ENCODE measurements at regions not wholly inside any gene's neighbourhood (a gene's known extent, or its start where the extent isn't known, plus 50 kb on each side); places are given as distances from the start of the nearest gene placed in this dataset.

DNA sequence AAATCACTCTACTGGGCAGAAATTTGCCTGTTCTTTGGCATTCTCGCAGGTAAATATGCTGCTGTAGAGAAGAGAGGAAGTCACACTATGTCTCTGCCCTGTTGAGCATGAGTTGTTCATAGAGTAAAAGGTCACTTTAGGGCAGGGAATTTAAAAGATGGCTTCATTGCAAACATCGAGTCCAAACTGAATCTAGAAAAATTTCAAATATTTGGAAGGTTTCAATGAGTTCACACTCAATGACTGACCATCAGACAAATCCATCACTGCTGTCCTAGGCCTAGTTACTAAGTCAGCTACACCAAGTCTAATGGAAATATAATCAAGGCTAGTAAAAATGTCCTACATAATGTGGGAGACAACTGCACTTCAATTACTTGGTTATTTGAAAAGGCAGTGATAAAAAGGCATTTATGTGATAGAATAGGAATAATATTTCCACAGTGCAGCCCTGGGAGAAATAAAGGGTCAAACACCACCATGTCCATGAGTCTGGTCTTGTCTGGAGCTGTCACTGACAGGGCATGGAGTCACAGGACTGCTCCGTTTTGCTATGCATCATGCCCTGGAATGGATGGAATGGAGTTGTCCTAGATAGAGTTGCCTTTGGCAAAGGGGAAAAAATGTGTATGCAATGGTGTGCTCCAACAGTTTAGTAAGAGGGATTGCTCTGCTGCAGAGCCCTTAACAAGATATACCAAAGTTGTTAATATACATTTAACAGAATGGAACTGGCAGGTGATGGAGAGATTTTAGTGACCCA is 218.5 kb upstream of the DAPK1 start:
- no peak for DNase-seq (ENCODE audit: low read depth)

DNA sequence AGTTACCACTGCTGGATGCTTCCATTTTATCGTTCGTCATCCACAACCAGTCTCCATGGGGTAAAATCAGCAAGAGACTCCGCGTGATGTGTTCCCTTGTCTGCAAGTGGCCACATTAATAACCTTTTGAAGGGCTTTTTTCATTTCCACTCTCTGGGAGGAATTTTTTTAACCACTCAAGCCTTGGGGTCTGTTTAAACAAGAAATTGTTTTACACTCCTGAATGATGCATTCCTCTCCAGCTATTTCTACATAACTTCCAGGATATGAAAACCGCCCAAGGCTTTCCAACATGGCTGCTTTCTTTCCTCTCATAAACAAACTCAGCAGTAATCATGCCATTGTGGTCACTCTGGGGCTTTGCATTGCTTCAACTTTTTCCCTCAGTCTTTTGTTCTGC is 217.2 kb upstream of the DAPK1 start:
- peak; percentile 97 for DNase-seq (ENCODE audit: low read depth)

DNA sequence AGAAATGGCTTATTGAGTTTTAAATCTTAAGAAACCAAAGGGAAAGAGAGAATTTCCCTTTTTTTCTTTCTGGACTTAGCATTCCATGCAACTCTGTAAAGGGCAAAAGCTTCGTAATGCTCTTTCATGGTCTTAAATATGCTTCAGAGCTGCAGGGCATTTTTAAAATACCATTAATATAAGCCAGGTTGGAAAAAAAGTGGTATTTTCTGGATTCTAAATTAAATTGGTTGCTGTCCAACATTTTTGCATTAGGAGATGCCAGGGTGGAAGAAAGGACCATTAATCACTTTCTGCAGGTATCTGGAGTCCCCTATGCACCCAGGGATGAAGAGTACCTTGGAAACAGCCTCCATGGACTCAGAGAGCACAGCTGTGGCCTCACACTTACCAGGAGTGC is 215.1 kb upstream of the DAPK1 start:
- no peak for DNase-seq (ENCODE audit: low read depth)

DNA sequence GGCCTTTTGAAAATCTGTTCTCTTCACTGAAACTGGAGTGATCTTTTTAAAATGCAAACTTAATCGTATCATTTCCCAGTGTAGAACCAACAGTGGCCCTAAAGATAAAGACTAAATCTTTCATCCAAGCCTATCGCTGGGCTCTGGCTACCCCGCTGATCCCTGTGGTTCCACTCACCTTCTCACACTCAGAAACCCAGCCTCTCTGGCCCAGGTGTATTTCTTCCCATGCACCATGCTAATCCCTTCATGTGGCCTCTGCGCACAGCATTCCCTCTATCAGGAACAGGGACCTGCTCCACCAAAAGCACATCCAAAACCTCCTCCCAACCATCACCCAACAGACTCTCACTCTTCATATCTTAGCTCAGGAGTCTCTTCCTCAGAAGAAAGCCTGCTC is 214.1 kb upstream of the DAPK1 start:
- no peak for DNase-seq (ENCODE audit: low read depth)

DNA sequence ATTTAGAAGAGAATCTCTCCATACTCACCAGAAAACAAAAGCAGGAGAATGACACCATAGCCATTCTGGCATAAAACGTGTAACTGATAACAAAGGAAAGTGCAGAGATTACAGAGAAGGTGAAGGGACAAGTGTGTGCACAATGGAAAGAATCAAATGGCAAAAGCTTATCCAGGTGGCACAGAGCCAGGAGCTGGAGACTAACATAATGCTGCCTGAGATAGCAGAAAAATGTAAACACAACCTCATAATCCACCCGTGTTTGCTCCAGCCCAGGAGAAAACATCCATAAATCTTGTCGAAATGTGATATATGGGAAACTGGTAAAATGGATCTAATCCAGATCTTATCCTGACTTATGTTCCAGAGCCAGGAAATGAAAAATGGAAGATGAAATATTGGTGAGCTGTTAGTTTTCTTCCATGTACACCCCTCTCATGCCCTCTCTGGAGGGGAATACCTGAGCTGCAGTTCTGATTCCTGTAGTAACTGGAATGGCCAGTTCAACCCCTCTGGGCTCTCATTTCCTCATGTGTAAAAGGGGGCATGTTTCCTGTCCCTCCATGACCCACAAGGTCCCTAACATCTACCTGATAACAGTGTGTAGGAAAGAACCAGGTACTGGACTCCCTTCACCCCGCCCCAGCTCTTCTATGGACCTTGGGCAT is 212.3 kb upstream of the DAPK1 start:
- DNase-seq (ENCODE audit: low read depth), result no peak

DNA sequence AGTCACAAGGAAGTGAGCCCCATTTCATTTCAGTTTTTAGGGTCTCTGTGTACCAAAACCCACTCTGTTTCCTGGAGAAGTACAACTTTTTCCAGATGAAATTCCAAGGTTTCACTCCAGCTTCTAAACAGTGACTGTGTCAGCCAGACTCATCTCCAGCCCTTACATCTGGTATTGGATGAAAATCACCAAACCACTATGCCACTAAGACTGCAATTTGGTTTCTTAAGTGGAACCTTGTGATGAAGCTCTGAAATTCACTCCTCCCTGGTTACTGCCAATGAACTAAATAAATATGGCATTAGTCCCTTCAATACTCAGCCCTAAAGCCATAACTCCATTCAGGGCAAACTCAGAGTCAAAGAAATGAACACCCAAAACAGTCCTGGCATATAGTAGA is 211.2 kb upstream of the DAPK1 start:
- no peak for DNase-seq (ENCODE audit: low read depth)

DNA sequence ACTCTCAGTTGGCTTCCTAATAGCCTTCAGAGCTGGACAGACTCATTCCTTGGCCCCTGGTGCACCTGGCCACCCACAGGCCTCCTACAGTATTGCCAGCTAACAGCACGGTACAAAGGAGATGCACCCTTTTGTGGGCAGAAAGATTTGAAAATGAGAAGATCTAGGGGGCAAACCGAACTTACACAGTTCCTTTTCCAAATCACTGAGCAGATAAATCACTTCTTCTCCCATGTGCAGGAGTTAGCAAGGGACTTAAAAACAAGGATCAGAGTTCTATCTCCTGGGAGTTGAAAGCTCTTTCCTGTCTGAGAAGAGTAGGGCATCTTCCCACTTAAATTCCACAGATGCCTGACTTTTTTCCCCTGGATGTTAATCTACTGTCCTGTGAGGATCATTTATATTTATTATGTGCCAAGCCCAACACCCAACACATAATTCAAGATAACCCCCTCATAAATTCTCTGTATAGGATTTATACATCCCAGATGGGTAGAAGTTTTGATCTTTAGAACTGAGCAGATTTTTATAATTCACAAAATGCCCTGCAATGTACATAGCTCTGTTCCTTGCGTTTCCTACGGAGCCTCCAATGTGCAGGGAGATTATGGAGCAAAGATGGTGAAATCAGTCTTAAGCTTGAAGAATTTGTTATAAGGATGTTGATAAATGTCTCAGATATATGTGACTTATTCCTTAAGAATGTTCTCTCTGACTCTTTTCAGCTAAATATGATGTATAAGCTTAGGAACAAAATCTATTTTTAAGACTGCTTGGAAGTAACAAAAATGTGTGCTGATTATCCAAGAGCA is 207.2 kb upstream of the DAPK1 start:
- DNase-seq (ENCODE audit: low read depth), result no peak

DNA sequence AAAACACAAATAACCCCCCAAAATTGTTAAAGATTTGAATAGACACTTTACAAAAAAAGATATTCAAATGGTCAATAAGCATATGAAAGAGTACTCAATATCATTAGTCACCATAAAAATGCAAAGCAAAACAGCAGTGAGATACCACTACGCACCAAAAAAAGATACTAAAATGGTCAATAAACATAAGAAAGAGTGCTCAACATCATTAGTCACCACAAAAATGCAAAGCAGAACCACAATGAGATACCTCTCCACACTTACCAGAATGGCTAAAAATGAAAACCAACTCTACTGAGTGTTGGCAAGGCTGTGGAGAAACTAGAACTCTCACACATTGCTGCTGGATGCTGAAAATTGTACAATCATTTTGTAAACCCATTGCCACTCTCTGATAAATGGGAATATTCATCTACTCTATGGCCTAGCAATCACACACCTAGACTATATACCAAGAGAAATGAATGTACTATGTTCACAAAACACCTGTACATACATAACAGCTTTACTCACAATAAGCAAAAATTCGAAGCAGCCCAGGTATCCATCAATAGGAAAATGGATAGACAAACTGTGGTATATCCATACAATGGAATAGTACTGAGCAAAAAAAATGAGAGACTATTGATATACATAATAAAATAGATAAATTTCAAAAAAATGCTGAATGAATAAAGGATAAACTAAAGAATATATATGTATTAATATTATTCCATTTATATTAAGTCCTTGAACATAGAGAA is 205.0 kb upstream of the DAPK1 start:
- no peak for DNase-seq (ENCODE audit: low read depth)

DNA sequence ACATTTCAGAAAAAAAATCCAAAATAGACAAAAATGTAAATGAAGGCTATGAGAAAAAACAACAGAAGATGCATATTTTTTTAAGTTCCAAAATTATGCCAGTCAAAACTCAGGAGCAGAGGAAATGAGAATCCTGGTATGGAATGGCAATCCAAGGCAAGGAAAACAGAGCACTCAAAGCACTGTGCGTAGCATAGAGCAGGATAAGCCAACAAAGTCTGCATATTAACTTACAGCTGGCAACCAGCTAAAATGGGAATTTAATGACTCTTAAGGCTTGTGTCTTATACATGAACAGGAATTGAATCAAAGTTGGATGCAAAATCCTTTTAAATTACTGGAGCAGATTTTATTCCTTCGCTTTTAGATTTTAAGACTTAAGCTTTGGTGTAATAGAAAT is 203.5 kb upstream of the DAPK1 start:
- no peak for DNase-seq (ENCODE audit: low read depth)

DNA sequence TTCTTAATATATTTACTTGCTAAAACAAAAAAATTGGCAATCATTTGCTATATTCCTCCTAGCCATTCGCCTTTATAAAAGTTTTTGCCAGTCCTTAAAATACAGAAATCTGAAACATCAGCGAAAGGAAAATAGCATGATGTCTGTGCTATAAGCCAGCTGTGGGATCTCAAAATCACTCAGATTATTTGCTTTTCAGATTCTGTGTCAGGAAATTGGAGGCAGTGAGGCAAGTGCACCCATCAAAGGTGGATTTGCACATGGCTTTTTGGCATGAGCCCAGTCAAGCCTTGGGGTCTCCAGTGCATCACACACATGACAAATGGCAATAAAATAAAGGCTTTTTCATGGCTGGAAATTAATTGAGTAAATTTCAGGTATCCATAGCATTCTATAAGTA is 196.8 kb upstream of the DAPK1 start:
- DNase-seq (ENCODE audit: low read depth), result no peak

DNA sequence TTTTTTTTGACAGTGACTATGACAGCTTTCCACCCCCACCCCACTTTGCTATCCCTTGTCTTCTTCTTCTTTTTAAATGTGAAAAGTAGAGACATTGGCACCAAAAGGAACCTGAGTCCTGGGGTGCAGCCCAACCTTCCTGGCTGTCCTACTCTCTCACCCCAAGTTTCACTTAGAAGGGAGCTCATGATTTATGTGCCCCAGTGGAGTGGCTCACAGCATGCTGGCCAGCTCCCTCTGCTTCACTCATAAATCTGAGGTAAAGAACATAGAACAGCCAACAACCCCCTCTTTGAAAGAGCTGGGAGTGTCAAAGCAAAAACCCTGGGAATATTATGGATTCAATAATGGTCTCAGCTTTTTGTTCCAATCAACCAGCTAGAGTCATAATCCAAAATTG is 196.3 kb upstream of the DAPK1 start:
- no peak for DNase-seq (ENCODE audit: low read depth)

DNA sequence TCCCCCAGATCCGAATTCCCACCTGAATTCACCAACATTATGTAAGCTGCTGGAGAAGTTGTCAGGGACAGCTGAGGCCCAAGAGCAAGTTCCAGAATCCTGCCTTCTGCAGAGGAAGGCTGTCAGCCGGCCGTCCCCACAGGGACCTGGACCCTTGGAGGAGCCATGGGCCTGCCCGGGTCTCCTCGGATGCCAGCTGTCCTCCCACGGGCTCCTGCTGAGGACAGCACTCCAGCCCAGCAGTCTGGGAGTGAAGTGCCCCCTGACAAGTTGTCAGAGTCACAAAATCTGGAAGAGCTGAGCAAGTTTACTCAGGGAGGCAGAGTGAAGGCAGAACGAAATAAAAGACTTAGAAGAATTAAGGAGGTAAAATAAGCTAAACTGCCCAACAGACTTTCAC is 192.5 kb upstream of the DAPK1 start:
- DNase-seq (ENCODE audit: low read depth), result no peak

DNA sequence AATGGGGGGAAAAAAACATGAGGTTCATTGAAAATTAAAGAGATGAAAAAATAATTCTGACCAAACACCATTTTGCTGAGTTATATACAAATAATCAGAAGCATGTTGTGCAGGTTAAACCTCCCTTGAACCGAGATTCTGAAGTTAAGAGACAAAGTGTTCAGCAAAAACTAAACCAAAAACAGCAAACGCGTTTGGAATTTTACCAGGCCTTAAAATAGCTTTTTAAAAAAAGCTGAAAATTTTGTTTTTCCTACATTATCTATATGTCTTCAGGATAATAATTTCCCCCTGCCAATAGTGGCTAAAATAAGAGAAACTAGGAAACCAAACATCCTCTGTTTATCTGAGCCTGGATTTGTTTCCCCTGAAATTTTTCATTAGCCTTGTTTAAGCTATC is 191.7 kb upstream of the DAPK1 start:
- no peak for DNase-seq (ENCODE audit: low read depth)

DNA sequence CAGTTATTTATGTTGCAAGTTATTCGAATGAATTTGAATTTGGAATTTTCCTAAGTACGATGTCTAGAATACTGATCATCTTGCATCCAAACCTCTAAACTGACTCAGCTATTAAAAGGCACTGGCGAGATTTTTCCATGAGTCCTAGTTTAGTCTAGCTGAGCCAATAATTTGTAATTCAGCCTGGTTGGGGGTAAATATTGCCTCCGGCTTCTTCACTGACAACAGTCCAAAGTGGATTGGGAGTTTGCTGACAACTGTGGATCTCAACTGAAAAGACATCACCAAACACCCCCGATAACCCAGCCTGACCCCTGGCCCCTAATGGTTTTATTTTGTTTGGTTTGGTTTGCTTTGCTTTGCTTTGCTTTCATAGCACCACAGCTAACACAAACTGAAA is 189.8 kb upstream of the DAPK1 start:
- no peak for DNase-seq (ENCODE audit: low read depth)

DNA sequence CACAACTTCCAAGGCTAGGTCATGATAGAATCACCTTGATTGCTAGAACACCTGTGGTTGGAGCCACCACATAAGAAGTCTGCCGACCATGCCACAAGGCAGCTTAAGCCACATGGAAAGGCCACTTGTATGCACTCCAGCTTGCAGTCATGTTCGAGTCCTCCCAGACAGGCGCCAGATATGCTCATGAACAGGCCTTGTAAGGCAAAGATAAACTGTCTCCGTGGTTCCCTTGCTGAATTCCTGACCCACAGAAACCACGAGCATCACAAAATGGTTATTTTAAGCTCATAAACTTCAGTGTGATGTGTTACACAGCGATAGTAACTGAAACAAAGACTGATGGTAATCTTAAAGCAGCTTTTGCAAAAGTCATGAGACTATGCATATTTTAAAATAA is 188.4 kb upstream of the DAPK1 start:
- DNase-seq (ENCODE audit: low read depth), result no peak

DNA sequence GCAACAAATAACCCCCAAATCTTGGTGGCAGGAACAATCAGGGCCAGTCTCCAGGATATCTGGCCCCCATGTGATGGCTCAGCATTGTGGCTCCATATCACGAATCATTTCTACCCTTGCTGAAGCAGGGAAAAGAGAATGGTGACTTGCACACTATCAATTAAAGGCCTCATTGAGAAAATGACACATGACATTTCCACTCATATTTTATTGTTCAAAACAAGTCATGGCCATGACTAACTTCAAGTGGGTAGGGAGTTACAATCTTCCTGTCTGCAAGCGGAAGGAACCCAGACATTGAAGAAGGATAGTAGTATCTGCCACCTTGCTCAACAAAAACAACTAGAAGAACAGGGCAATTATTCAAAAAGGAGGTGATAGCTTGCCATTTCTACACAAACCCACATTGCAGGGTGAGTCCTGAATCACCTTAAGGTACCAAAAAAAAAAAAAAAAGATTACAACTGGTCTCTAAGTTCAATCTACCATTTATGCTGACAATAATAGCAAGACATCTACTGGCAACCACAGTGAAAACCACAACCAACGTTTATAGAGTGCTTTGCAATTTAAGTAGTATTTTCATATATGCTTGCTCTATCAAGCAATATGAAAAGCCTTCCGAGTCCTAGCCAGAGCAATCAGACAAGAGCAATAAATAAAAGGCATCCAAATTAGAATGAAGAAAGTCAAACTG is 186.7 kb upstream of the DAPK1 start:
- no peak for DNase-seq (ENCODE audit: low read depth)

DNA sequence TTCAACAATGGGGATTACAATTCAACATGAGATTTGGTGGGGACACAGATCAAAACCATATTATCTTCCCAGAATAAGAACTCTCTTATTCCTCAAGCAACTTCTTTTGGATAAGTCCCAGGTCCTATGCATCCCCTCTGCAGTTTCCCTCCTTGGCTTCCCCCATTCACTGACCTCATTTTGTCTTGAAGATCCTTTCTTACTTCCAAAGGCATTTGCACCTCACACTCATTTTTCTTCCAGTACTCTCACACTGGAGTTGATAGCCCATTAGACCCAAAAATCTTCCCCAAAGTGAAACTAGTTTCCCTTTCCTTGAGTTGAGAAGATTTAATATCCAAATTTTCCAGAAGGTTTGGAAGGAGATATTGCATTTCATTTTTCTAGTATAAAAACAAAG is 178.0 kb upstream of the DAPK1 start:
- no peak for DNase-seq (ENCODE audit: low read depth)

DNA sequence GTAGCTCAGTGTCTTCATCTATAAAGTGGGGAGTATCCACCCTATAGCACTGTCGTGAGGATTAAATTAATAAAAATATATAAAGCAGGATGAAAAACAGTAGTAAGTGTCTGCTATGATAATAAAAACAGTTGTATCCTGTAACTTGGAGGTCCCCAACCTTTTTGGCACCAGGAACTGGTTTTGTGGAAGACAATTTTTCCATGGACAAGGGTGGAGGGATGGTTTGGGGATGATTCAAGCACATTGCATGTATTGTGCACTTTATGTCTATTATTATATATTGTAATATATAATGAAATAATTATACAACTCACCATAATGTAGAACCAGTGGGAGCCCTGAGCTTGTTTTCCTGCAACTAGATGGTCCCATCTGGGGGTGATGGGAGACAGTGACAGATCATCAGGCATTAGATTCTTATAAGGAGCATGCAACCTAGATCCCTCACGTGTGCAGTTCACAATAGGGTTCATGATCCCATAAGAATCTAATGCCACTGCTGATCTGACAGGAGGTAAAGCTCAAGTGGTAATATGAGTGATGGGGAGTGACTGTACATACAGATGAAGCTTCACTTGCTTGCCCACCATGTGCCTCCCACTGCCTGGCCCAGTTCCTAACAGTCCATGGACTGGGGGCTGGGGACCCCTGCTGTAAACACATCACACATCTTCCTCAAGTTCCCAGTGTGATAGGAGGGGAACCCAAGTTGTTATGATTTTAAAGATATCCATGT is 177.4 kb upstream of the DAPK1 start:
- DNase-seq (ENCODE audit: low read depth), result no peak

DNA sequence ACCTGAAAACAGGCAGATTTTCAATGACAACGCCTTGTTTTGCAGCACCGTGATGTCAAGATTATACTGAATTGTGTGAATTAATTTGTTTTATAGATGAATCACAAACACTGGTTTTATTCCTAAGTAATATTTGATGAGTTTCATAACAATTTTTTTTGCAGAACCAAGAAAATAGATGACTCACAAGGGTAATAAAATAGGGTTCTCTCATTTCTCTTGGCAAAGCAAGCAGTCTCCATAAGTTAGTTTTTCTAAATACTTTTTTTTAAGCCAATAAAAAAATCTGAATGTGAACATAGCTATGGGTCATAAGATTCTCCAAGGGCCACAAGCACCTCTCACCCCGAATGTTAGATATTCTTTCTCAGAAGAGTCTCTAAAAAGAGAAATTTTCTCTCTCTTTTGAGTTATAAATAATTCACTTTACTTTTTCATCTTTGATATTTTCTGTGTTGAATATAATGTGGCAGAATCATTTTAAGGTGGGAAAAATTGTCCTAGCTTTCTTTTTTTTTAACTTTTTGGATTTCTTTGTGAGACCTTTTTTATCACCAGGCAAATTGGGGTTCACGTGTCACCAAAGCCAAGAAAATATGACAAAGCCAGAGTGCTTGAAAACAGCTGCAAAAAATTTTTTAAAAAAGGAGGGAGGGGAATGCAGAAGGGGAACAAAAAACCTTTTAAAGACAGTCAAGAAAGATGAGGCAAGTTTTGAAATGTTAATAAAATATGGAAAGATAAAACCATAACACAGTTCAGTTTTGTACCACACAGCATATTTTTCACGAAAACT is 174.6 kb upstream of the DAPK1 start:
- no peak for DNase-seq (ENCODE audit: low read depth)

DNA sequence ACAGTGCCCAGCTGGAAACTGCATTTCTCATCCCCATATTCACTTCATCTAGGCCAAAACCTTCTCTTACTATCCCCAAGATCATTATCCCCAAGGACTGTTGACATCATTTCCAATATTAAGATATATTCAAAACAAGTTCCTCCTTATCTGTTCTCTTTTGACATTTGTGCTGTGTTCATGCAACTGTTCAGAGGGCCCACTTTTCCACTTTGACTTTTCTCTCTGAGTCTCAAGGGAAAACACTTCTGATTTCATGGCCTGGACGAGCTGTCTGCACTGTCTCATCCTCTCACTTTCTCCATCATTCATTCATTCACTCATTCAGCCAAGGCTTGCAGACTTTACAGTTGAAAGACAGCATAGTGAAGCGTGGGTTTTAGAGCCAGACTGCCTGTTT is 173.7 kb upstream of the DAPK1 start:
- DNase-seq (ENCODE audit: low read depth), result no peak

Data from Daoy (cell line).